Testis (tissue), 2 donors: ENCODE measurements at regions not wholly inside any gene's neighbourhood (a gene's known extent, or its start where the extent isn't known, plus 50 kb on each side); places are given as distances from the start of the nearest gene placed in this dataset.

Source experiments
- CTCF ChIP-seq, 3 experiments: fragments of 450-650 bp in 2 of 3; fragments of 200-600 bp in 1 of 3; sonication (generic) in 1 of 3; IDR thresholded peaks; one replicate each; pipeline ENCODE4 v1.5.1; 2016 to 2019; ENCODE audit warnings: antibody characterized with exemption in 3 of 3, mild to moderate bottlenecking in 2 of 3, moderate library complexity in 1 of 3
- POLR2A ChIP-seq: fragments of 450-650 bp; IDR thresholded peaks from one replicate; pipeline ENCODE4 v1.6.1; 2017; ENCODE audit warnings: antibody characterized with exemption, mild to moderate bottlenecking, moderate library complexity

GRCh38 chr12:28603239-28603638 lies 413.0 kb downstream of the CCDC91 start:
- TF ChIP-seq CTCF (IDR thresholded peaks at IDR 0.05), result no peak
- no peak for TF ChIP-seq POLR2A
